Activated CD8-positive, alpha-beta T cell treated with anti-CD3 and anti-CD28 coated beads, Interleukin-2, amount 10 ng/mL, durations not matched to agents 7 days and 5 days (primary cell): ENCODE measurements at regions not wholly inside any gene's neighbourhood (a gene's known extent, or its start where the extent isn't known, plus 50 kb on each side); places are given as distances from the start of the nearest gene placed in this dataset.
"Not testable (repeated sequence)": the region's sequence is repeated elsewhere in the genome, so short reads cannot be mapped to it uniquely, and the experiment has no call there.

ENCODE experiments used
- ATAC-seq: fragments of 150-1000 bp; cut with Tn5 transposase; one replicate; pipeline ENCODE4 v1.10.0; 2021; ENCODE audit warnings: moderate library complexity
- CTCF ChIA-PET: fragments of 350-600 bp; sonication (Branson Sonifier 250); formaldehyde crosslinking; loops from one replicate; lab custom pipeline; 2021; ENCODE audit warnings: antibody characterized with exemption; lab: Charles Lee
- POLR2A ChIA-PET: fragments of 350-600 bp; sonication (Branson Sonifier 250); formaldehyde crosslinking; loops from one replicate; lab custom pipeline; 2021; ENCODE audit warnings: antibody characterized with exemption; lab: Charles Lee
- DNase-seq: peaks from one replicate; pipeline ENCODE4 v3.0.0-alpha.2; 2020
- H3K27ac Mint-ChIP-seq: one replicate; pipeline ENCODE4 v1.8.0; 2021; ENCODE audit warnings: mild to moderate bottlenecking, mixed read lengths
- H3K27me3 Mint-ChIP-seq: one replicate; pipeline ENCODE4 v1.8.0; 2021; ENCODE audit warnings: low read depth, mixed read lengths
- H3K36me3 Mint-ChIP-seq: one replicate; pipeline ENCODE4 v1.8.0; 2021; ENCODE audit warnings: low read depth, mixed read lengths
- H3K4me1 Mint-ChIP-seq: one replicate; pipeline ENCODE4 v1.8.0; 2021; ENCODE audit warnings: low read depth, mixed read lengths
- H3K4me3 Mint-ChIP-seq: one replicate; pipeline ENCODE4 v1.8.0; 2021; ENCODE audit warnings: mild to moderate bottlenecking, mixed read lengths
- H3K9me3 Mint-ChIP-seq: one replicate; pipeline ENCODE4 v1.8.0; 2022; ENCODE audit warnings: mixed read lengths; ENCODE audit not compliant: insufficient read depth

DNA sequence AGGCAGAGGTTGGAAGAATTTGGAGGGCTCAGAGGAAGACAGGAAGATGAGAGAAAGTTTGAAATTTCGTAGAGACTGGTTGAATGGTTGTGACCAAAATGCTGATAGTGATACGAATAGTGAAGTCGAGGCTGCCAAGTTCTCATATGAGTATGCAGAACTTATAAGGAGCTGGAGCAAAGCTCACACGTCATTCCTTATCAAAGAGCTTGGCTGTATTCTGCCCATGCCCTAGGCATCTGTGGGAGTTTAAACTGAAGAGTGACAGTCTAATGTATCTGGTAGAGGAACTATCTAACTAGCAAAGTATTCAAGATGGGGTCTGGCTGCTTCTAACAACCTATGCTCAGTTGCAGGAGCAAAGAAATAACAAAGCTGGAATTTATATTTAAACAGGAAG, 102.1 kb downstream of the PCDH18 start:
- ChIA-PET POLR2A (no interaction called here), CTCF (no interaction called here)
- H3K27me3 Mint-ChIP-seq = no peaks in the 10 kb centered on the region
- H3K9me3 Mint-ChIP-seq = no peaks in the 10 kb centered on the region
- DNase-seq = no peak
- H3K4me1 Mint-ChIP-seq = no peaks in the 10 kb centered on the region
- no peak overlapping the region for H3K4me3 Mint-ChIP-seq
- H3K36me3 Mint-ChIP-seq = no peaks in the 10 kb centered on the region
- no peak overlapping the region for H3K27ac Mint-ChIP-seq
- no peak for ATAC-seq

DNA sequence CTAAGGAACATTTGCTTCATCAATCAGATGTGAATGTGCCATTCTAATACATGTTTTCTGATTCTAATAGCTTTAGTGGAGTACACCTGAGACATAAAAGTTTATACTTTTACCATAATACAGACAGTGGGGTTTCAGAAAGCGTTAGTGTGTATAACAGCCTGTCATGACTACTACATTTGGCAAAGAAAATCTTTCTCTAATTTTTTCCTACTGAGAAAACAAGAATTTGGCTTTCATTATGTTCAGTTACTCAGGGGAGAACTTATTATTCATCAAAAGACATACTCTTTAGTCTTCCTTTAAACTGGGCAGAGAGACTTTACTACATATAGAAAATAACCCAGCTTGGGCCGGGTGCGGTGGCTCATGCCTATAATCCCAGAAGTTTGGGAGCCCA, 104.9 kb downstream of the PCDH18 start:
- H3K4me3 Mint-ChIP-seq = no peak overlapping the region
- H3K4me1 Mint-ChIP-seq = no peaks in the 10 kb centered on the region
- no peak for DNase-seq
- H3K27ac Mint-ChIP-seq = no peak overlapping the region
- H3K36me3 Mint-ChIP-seq = no peaks in the 10 kb centered on the region
- no peak for ATAC-seq
- ChIA-PET CTCF (no interaction called here), POLR2A (no interaction called here)
- no peaks in the 10 kb centered on the region for H3K9me3 Mint-ChIP-seq
- H3K27me3 Mint-ChIP-seq = no peaks in the 10 kb centered on the region

DNA sequence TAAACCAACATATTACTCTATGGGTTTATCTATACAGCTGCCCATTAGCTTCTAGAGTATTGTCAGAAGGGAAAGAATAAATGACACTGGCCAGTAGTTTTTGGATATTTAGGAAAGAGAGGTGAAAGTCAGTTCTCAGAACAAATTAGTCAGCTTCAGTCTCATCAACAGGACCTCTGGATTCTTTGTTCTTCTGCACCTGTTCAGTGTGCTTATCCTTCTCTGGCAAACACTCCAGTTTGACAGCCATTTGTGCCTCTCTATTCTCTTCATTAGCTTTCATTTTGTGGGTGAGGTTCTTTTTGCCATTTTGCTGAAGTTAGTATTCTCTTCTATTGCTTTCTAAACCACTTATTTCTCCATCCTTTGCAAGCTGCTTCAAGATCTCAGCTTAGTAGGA, 107.0 kb downstream of the PCDH18 start:
- H3K27ac Mint-ChIP-seq = no peak overlapping the region
- ChIA-PET POLR2A (no interaction called here), CTCF (no interaction called here)
- ATAC-seq (no peak), DNase-seq (no peak)
- no peaks in the 10 kb centered on the region for H3K4me1 Mint-ChIP-seq
- H3K27me3 Mint-ChIP-seq = no peaks in the 10 kb centered on the region
- no peaks in the 10 kb centered on the region for H3K36me3 Mint-ChIP-seq
- H3K9me3 Mint-ChIP-seq = no peaks in the 10 kb centered on the region
- H3K4me3 Mint-ChIP-seq = no peak overlapping the region

DNA sequence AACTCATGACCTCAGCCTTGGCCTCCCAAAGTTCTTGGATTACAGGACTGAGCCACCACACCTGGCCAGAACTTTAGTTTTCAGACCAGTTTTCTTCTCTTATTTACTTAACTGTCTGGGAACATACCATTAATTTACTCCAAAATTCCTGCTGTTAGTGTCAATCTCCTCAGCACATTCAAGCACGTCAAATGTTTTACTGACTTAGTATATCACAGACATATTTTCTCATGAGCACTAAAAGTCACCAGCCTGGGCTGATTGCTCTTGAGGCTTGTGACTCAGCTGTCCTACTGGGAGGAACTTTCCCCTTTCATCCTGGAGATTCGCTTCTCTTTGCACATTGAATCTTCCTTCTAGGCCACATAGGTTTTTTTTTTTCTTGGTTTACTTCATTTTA, 109.6 kb downstream of the PCDH18 start:
- ATAC-seq (no peak), DNase-seq (no peak)
- POLR2A ChIA-PET = no interaction called here
- Mint-ChIP-seq H3K27me3 (no peaks in the 10 kb centered on the region), H3K9me3 (no peaks in the 10 kb centered on the region), H3K4me3 (no peak overlapping the region), H3K27ac (no peak overlapping the region), H3K4me1 (no peaks in the 10 kb centered on the region), H3K36me3 (no peaks in the 10 kb centered on the region)
- CTCF ChIA-PET = no interaction called here

DNA sequence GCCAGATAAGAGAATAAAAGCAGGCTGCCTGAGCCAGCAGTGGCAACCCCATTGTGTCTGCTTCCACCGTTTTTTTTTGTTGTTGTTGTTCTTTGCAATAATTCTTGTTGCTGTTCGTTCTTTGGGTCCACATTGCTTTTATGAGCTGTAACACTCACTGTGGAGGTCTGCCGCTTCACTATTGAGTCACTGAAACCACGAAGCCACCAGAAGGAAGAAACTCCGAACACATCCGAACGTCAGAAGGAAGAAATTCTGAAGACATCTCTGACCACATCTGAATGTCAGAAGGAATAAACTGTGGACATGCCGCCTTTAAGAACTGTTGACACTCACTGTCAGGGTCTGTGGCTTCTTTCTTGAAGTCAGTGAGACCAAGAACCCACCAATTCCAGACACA, 110.5 kb downstream of the PCDH18 start:
- no peaks in the 10 kb centered on the region for H3K36me3 Mint-ChIP-seq
- ATAC-seq = no peak
- no peaks in the 10 kb centered on the region for H3K9me3 Mint-ChIP-seq
- ChIA-PET CTCF (no interaction called here), POLR2A (no interaction called here)
- DNase-seq = no peak
- H3K4me3 Mint-ChIP-seq = no peak overlapping the region
- H3K27me3 Mint-ChIP-seq = no peaks in the 10 kb centered on the region
- H3K4me1 Mint-ChIP-seq = no peaks in the 10 kb centered on the region
- no peak overlapping the region for H3K27ac Mint-ChIP-seq

DNA sequence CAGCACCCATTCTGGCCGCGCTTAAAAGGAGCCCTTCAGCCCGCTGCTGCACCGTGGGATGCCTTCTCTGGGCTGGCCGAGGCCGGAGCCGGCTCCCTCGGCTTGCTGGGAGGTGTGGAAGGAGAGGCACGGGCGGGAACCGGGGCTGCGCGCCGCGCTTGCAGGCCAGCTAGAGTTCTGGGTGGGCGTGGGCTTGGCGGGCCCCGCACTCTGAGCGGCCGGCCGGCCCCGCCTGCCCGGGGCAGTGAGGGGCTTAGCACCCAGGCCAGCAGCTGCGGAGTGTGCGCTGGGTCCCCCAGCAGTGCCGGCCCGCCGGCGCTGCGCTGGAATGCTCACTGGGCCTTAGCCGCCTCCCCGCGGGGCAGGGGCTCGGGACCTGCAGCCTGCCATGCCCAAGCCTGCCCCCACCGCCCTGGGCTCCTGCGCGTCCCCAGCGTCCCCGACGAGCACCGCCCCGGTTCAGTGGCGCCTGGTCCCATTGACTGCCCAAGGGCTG, 111.3 kb downstream of the PCDH18 start:
- ATAC-seq (no peak), DNase-seq (no peak)
- no peaks in the 10 kb centered on the region for H3K4me1 Mint-ChIP-seq
- H3K9me3 Mint-ChIP-seq = no peaks in the 10 kb centered on the region
- ChIA-PET CTCF (no interaction called here), POLR2A (no interaction called here)
- H3K27me3 Mint-ChIP-seq = no peaks in the 10 kb centered on the region
- no peak overlapping the region for H3K4me3 Mint-ChIP-seq
- H3K27ac Mint-ChIP-seq = no peak overlapping the region
- H3K36me3 Mint-ChIP-seq = no peaks in the 10 kb centered on the region

DNA sequence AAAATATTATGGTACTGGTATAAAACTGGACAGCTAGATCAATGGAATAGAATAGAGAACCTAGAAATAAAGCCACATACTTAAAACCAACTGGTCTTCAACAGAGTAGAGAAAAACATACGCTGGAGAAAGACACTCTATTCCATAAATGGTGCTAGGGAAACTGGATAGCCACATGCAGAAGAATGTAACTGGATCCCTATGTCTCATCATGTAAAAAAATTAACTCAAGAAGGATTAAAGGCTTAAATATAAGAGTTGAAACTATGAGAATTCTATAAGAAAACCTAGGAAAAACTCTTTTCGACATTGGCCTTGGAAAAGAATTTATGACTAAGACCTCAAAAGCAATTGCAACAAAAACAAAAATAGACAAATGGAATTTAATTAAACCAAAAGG, 114.6 kb downstream of the PCDH18 start:
- ATAC-seq (no peak), DNase-seq (no peak)
- Mint-ChIP-seq H3K4me3 (no peak overlapping the region), H3K36me3 (no peaks in the 10 kb centered on the region), H3K27me3 (no peaks in the 10 kb centered on the region), H3K27ac (no peak overlapping the region), H3K4me1 (no peaks in the 10 kb centered on the region), H3K9me3 (no peaks in the 10 kb centered on the region)
- ChIA-PET CTCF (no interaction called here), POLR2A (no interaction called here)

DNA sequence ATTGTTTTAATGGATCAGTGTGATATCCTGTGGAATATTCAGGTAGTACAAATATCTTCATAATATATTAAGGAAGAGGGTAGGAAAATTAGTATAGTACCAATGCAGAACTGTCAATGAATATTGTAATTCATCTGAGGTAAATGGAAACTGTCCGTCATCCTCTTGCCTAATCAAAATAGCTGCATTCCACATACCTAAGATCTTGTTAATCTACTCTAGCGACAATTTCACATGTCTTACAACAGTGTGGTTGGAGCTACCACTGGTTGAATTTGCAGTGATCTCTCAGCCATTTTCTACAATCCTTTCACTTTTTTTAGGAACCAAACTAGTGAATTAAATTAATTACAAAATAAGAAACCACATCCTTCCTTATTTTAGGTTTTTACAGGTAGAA, 117.5 kb downstream of the PCDH18 start:
- DNase-seq (no peak), ATAC-seq (no peak)
- Mint-ChIP-seq H3K27ac (no peak overlapping the region), H3K36me3 (no peaks in the 10 kb centered on the region), H3K4me3 (no peak overlapping the region), H3K4me1 (no peaks in the 10 kb centered on the region), H3K9me3 (peaks cover 3% of the 10 kb centered on the region), H3K27me3 (no peaks in the 10 kb centered on the region)
- POLR2A ChIA-PET = no interaction called here
- CTCF ChIA-PET = no interaction called here

DNA sequence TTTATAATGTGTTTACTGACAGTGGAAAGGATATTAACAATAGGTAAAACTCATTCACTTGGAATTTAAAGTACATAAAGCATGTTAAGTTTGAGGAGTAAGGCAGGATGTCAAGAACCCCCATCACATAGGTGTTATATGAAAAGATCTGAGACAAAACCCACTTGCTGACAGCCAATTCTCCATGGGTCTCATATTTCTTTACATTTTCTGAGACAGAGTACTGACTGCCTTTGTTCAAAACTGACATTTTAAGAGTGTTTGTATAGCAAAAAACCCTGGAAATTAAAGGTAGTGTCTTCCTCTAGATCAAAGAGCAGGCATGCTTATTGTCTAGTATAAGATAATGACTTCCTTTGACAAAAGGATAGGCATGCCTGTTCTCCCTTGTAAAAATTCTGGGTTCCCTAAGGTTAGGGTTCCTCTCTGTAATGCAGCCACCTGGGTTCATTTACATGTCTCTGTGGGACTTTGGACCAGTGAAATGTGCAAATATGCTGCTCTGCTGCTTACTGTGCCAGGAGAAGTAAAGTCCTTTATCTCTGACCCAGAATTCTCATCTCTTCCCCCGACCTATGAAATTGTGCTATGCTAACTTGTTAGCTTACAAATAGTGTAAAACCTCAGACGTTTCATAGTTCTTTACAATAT, 123.6 kb downstream of the PCDH18 start:
- no peak overlapping the region for H3K4me3 Mint-ChIP-seq

DNA sequence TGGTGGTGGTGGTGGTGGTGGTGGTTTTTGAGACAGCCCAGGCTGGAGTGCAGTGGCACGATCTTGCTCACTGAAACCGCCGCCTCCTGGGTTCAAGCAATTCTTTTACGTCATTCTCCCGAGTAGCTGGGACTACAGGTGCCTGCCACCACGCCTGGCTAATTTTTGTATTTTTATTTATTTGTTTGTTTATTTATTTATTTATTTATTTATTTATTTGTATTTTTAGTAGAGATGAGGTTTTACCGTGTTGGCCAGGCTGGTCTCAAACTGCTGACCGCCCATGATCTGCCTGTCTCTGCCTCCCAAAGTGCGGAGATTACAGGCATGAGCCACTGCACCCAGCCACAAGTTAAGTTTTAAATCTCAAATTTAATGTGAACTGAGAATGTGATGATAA, 126.5 kb downstream of the PCDH18 start:
- H3K27ac Mint-ChIP-seq, H3K4me1 Mint-ChIP-seq, H3K36me3 Mint-ChIP-seq, H3K4me3 Mint-ChIP-seq, ATAC-seq, DNase-seq, CTCF ChIA-PET, POLR2A ChIA-PET, H3K9me3 Mint-ChIP-seq, H3K27me3 Mint-ChIP-seq: not testable (repeated sequence)

More for the DNA sequence above, 123.6 kb downstream of the PCDH18 start:
- ATAC-seq = no peak
- H3K27ac Mint-ChIP-seq = no peak overlapping the region
- peaks cover 3% of the 10 kb centered on the region for H3K9me3 Mint-ChIP-seq
- no peaks in the 10 kb centered on the region for H3K27me3 Mint-ChIP-seq
- CTCF ChIA-PET = no interaction called here
- POLR2A ChIA-PET = no interaction called here
- H3K36me3 Mint-ChIP-seq = no peaks in the 10 kb centered on the region
- no peaks in the 10 kb centered on the region for H3K4me1 Mint-ChIP-seq
- no peak for DNase-seq

DNA sequence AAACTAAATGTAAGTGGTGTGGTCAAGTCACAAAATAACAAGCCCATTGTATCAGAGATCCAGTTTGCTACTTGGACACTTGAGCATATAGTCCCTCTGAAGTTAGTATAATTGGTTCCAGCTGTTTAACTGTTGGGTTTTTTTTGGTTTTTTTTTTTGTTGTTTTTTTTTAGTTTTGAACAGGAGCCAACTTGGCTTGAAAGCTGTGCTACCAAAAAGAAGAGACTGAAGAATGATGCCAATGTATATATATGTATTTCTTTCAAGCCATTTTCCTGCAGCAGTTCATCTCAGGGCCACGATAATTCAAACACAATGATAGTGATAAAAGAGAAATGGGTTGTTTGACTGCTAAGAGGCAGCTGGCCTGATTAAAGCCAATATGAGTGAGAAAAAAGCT, 138.3 kb downstream of the PCDH18 start:
- ATAC-seq (no peak), DNase-seq (no peak)
- no peaks in the 10 kb centered on the region for H3K27me3 Mint-ChIP-seq
- ChIA-PET POLR2A (no interaction called here), CTCF (no interaction called here)
- no peaks in the 10 kb centered on the region for H3K4me1 Mint-ChIP-seq
- H3K9me3 Mint-ChIP-seq = no peaks in the 10 kb centered on the region
- no peak overlapping the region for H3K27ac Mint-ChIP-seq
- no peaks in the 10 kb centered on the region for H3K36me3 Mint-ChIP-seq
- no peak overlapping the region for H3K4me3 Mint-ChIP-seq

DNA sequence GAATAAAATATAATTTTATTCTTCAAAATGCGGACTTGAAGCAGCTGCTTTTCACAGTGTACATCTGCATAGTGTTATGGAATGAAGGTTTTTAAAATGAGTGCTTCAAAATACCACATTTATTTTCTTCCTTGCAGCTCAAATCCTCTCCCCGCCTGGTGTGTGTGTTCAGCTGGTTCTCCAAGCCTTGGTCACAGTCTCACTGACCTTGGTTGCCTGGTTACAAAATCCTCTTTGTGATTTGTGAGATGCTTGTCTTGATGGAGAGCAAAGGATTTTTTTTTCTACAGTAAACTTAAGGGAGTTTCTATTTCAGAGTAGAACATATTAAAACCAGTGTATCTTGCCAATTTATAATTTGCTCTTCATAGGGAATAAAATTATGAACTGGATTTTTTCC, 139.2 kb downstream of the PCDH18 start:
- ATAC-seq = no peak
- POLR2A ChIA-PET = no interaction called here

DNA sequence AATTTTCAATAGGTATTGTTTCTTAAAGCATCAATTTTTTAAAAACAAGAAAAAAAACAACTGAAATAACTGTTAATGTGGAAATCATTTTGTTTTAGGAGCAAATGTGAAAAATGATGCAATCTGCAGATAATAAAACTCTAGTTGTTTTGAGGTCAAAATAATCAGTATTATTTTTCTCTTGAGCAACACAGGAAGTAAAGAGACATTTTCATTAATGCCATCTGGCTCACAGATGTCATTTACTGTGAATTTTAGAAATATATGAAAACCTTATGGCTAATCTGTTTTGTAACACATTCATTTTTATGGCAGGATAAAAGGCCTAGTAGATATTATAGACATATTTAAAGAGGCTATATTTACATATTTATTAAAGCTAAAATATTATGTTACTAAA, 141.6 kb downstream of the PCDH18 start:
- H3K36me3 Mint-ChIP-seq = no peaks in the 10 kb centered on the region
- H3K9me3 Mint-ChIP-seq = no peaks in the 10 kb centered on the region
- H3K27me3 Mint-ChIP-seq = no peaks in the 10 kb centered on the region
- no peaks in the 10 kb centered on the region for H3K4me1 Mint-ChIP-seq
- ChIA-PET CTCF (no interaction called here), POLR2A (no interaction called here)
- ATAC-seq (no peak), DNase-seq (no peak)
- H3K27ac Mint-ChIP-seq = no peak overlapping the region
- no peak overlapping the region for H3K4me3 Mint-ChIP-seq

More for the DNA sequence above, 139.2 kb downstream of the PCDH18 start:
- CTCF ChIA-PET = no interaction called here
- no peak for DNase-seq
- Mint-ChIP-seq H3K4me1 (no peaks in the 10 kb centered on the region), H3K36me3 (no peaks in the 10 kb centered on the region), H3K9me3 (no peaks in the 10 kb centered on the region), H3K4me3 (no peak overlapping the region), H3K27me3 (no peaks in the 10 kb centered on the region), H3K27ac (no peak overlapping the region)
